ENCODE measurements at regions not wholly inside any gene's neighbourhood (a gene's known extent, or its start where the extent isn't known, plus 50 kb on each side); places are given as distances from the start of the nearest gene placed in this dataset.

DNA sequence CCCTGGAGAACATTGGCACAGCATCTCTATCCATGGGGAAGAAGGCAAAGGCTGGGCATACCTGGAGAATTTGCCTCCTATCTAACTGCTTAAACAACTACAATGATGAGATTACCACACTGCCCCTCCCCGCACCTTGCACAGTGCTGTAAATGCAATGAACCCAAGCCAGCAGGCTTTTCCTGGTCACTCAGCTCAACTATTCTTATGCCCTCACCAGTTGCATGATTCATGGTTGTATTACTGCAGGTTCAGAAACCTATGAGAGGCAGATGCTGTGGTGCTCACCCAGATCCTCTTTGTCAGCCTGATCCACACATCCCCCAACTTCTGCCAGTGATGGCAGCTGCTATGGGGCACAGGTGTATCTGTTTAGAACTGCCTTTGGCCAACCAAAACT lies 77.7 kb upstream of the STAC start:
- TF ChIP-seq, protein P1, sequence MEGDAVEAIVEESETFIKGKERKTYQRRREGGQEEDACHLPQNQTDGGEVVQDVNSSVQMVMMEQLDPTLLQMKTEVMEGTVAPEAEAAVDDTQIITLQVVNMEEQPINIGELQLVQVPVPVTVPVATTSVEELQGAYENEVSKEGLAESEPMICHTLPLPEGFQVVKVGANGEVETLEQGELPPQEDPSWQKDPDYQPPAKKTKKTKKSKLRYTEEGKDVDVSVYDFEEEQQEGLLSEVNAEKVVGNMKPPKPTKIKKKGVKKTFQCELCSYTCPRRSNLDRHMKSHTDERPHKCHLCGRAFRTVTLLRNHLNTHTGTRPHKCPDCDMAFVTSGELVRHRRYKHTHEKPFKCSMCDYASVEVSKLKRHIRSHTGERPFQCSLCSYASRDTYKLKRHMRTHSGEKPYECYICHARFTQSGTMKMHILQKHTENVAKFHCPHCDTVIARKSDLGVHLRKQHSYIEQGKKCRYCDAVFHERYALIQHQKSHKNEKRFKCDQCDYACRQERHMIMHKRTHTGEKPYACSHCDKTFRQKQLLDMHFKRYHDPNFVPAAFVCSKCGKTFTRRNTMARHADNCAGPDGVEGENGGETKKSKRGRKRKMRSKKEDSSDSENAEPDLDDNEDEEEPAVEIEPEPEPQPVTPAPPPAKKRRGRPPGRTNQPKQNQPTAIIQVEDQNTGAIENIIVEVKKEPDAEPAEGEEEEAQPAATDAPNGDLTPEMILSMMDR (IDR thresholded peaks at IDR 0.05; ENCODE audit: extremely low read depth, insufficient read depth, missing control alignments), result no peak
- in situ Hi-C loops (cut with MboI; ENCODE audit: low pct_unique_long_range_greater_than_20kb, low sequenced_read_pairs, unreplicated experiment), result no loop called here

DNA sequence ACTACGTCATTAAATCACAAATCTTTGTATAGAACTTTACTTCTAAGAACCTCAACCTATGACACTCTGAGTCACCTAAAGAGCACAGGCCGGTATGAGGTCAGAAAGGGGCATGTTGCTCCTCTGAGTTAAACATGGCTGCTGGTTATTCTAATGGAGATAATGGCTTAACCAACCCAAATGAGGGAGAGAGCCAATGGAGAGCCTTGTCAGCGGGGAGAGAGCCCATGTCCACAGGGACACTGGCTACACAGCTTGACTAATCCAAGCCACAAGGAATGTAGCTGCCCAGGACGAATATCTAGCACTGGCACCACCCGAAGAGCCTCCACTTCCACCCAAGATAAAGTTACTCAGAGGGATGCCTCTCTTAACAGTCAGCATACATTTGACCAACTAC lies 77.0 kb upstream of the STAC start:
- in situ Hi-C loops (cut with MboI; ENCODE audit: low pct_unique_long_range_greater_than_20kb, low sequenced_read_pairs, unreplicated experiment), result no loop called here
- DNase-seq (ENCODE audit: low spot score), result no peak
- TF ChIP-seq, protein P1 (IDR thresholded peaks at IDR 0.05; ENCODE audit: extremely low read depth, insufficient read depth, missing control alignments), result no peak

More for the DNA sequence above, 77.7 kb upstream of the STAC start:
- no peak for DNase-seq (ENCODE audit: low spot score)

DNA sequence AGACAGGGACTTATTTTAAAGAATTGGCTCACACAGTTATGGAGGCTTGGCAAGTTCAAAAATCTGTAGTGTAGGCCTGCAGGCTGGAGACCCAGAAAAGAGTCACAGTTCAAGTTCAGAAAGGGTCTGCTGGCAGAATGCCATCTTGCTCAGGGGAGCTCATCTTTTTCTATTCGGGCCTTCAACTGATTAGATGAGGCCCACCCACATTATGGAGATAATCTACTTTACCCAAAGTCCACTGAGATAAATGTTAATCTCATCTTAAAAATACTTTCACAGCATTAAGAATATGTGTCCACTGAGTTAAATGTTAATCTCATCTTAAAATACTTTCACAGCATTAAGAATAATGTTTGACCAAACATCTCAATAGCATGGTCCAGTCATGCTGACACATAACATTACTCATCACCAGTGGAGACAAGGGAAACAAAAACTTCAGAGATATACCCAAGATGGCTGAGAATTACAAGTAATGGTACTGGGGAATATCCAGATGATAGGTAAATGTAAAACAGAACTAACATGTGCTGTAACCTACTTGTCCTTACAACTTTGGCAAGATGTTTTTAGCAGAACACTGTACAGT lies 74.3 kb upstream of the STAC start:
- TF ChIP-seq, protein P1 (IDR thresholded peaks at IDR 0.05; ENCODE audit: extremely low read depth, insufficient read depth, missing control alignments), result no peak
- in situ Hi-C loops (cut with MboI; ENCODE audit: low pct_unique_long_range_greater_than_20kb, low sequenced_read_pairs, unreplicated experiment), result no loop called here

DNA sequence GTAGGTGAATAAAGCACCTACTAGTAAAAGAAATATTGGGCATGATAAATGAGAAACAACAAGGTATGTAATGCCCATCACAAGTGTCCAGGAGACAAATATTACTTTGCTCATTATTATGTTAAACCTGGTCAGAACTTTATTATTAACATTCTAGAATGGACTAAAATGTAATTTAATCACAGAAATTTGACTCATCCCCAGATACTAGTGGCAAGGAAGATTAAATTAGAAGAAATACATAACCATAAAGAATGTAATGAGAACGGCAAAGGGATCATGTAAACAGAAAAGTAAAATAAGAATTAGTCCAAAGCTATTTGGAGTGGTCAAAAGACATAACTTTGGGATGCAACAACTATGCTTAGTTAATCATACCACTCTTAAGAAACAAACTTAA lies 71.2 kb upstream of the STAC start:
- in situ Hi-C loops (cut with MboI; ENCODE audit: low pct_unique_long_range_greater_than_20kb, low sequenced_read_pairs, unreplicated experiment), result no loop called here
- DNase-seq (ENCODE audit: low spot score), result no peak
- TF ChIP-seq, protein P1 (IDR thresholded peaks at IDR 0.05; ENCODE audit: extremely low read depth, insufficient read depth, missing control alignments), result no peak

More for the DNA sequence above, 74.3 kb upstream of the STAC start:
- DNase-seq (ENCODE audit: low spot score), result no peak

DNA sequence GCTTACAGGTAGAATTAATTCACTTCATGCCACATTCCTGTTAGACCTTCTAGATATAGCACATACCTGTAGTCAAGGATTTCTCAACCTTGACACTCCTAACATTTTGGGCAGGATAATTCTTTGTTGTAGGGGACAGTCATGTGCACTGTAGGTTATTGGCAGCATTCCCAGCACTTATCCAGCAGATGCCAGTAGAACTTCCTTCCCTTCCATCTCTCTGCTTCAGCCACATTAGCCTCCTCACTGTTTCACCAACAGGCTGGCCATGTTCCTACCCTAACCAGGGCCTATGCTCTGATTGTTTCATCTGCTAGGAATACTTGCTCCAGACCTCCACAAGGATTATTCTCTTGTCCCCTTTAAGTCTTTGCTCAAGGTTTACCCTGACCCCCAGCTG lies 68.0 kb upstream of the STAC start:
- in situ Hi-C loops (cut with MboI; ENCODE audit: low pct_unique_long_range_greater_than_20kb, low sequenced_read_pairs, unreplicated experiment), result no loop called here
- DNase-seq (ENCODE audit: low spot score), result no peak
- TF ChIP-seq, protein P1 (IDR thresholded peaks at IDR 0.05; ENCODE audit: extremely low read depth, insufficient read depth, missing control alignments), result no peak

DNA sequence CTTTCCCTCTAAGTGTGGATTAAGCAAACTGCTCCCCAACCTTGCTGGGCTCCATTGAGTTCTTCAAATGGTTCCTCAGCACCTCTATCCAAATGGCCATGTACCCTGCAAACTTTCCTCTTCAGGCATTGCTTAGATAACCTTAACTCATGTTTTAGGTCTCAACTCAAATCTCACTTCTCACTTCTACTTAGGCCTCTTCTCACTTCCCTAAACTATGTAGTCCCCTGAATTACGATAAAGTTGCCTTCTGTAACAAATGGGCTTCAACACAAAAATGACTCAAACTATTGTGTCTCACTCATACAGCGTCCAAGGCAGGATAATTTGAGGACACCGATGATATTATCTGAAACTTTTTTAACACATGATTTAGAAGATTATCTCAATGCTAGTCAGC lies 62.4 kb upstream of the STAC start:
- DNase-seq (ENCODE audit: low spot score), result no peak
- in situ Hi-C loops (cut with MboI; ENCODE audit: low pct_unique_long_range_greater_than_20kb, low sequenced_read_pairs, unreplicated experiment), result no loop called here
- TF ChIP-seq, protein P1 (IDR thresholded peaks at IDR 0.05; ENCODE audit: extremely low read depth, insufficient read depth, missing control alignments), result no peak
